ENCODE measurements at regions not wholly inside any gene's neighbourhood (a gene's known extent, or its start where the extent isn't known, plus 50 kb on each side); places are given as distances from the start of the nearest gene placed in this dataset.

DNA sequence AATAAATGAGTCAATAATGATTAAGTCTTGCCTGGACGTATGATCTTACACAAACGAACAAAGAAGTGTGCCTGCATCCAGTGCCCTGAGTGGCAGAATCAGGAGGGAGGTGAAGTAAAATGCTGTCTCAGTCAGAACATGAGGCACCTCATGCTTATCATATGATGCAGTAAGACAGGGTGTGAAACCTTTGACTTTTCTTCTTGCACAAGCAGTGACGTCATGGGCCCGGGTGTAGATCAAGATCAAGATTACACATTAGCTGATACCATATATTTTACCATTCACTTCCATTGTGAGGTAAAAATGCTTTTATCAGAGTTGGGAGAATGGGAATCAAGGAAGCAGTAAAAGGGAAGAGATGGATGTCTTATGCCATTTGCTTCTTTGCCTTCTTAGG is 291.6 kb upstream of the PLSCR5 start:
- no peak for DNase-seq

DNA sequence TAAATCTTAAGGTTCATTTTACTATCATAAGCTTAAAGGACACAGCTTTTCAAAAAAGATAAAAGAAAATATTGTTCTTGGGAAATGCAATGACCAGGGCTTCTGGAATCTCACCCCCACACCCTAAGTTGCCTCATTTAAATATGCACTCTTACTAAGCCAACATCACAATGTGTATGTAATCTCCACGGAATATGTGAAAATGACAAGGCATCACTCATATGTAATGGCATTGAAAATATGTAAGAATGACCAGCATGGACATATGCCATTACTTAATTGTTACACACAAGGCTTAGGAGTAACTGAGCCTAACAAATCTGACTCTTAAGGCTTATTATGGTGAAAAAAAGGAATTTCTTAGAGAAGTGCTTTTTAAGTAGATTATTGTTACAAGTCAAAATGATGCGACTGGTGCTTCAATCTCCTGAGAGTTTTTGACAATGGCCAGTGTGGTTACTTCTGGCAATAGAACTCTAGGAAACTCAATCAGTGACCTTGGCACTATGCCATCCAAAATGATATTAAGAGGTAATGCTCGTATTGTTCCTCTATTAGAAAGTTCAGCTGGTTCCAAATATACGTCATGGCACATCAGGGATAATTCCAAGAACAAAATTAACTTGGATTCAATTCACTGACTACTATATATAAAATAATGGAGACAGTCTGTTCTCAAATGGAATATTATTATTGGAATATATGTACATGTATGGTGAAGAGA is 290.0 kb upstream of the PLSCR5 start:
- no peak for DNase-seq

DNA sequence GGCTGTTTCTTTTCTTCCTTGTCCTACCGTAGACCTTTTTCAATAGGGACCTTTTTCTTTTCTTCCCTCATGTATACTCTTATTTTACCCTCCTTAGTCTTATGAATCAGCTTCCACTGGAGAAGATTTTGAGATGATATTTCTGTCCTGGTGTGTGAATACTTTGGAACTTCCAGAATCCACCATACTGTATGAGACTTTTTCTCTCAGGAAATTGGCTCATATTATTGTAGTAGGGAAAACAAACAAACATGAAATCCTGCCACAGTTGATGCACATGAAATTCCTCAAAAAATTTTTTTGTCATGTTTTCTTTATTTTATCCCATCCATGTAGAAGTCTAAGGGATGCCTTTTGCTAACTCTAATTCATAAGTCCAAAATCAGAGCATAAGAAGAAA is 289.3 kb upstream of the PLSCR5 start:
- DNase-seq: no peak

- DNase-seq: no peak
These were observed 286.9 kb upstream of the PLSCR5 start for GRCh38 chr3:146892041-146892440.

GRCh38 chr3:146889626-146890025 is 284.5 kb upstream of the PLSCR5 start:
- no peak for DNase-seq

DNA sequence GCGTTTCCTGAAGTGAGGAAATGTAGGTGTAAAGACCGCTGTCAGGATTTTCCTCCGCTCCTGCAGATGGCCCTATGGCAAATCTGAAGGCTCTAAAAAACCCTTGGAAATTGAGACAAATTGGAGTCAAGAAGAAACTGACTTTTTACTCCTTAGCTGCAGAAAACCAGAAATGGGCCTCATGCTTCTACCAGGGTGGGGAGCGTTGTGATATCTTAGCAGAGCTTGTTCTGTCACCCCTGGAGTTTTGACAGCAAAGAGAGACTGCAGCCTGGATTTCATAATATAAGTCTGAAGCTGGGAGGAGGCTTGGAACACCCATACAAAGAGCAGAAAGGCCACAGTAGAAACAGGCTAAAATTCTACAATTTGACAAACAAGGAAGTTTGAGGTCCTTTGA is 283.0 kb upstream of the PLSCR5 start:
- no peak for DNase-seq

DNA sequence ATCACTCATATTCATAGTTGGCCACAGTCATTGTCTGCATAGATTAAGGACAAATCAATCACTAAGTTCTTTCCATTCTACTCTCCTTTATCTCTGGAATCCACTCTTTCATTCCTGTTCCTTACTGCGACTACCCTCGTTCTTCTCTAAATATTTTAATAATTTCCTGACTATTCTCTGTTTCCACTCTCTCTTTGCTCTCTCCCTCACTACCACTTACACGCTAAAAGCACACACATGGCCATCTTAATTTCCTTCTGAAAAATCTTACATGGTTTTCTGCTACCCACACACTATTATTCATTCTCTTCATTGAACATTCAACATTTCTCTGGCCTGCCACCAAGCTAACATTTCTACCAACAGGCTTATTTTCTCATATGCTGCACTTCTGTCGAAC is 279.6 kb upstream of the PLSCR5 start:
- no peak for DNase-seq

DNA sequence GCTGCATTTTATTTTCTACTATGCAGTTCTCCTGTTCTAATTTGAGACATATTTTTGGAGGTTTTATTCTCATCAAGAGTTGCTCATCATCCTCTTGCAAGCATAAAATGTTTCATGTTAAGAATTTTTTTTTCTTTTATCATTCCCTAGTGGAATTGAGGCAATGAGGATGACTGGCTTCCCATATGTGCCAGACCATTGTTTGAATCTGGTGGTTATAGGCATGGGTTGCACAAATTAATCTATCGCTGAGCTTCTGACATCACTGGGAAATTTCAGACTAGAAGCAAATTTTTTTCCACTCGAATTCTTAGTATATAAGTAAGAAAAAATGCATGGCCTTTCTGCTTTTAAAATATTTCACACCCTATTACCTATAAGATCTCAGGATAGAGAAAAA is 279.1 kb upstream of the PLSCR5 start:
- no peak for DNase-seq

DNA sequence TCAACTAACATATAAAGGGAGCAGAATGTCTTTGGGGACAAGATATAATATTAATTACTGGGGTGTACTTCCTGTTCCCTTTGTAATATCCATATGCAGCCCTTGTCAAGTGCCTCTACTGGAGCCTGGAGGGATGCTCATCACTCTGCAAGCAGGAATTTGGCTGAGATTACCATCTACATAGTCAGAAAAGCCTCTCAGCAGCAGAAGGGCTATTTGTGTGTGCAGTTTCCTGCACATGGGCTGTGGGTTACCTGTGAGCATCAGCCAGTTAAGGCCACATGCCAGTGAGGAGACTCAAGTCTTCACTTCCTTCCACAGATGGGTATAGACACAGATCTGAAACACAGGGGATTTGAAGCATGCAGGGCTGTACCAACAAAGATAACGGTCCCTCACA is 278.1 kb upstream of the PLSCR5 start:
- DNase-seq: no peak

DNA sequence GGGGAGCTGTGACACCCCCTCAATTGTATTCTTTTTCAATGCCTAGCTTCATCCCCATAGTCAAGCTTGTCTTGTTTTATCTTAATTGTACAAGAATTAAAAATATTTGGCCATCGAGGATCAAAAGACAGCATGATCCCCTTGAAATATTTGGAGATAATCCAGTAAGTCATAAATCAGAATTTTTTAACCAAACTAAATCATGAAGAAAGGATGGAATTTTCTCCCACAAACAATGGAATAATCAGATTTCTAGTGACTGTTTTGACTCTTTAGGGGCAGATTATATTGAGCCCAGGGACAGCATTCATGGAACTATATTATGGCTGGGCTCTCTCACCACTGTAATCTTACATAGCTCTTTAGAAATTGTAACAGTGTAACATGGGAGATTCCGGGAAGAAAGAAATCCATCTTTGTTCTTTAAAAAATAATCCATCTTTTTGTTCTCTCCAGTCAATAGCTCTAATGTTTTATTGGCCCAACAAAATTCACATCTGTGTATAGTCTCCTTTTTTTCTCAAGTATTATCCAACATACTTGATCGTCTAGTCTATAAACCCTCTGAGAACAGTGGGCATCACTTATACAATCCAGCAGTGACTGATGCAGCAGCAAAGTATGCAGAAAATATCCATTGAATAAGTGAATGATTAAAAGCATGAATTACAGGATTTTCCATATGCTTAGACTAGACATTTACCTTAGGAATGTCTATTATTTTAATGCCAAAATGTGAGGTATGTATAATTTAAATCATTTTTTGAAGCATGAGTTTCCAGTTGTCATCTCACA is 277.0 kb upstream of the PLSCR5 start:
- DNase-seq: no peak

GRCh38 chr3:146881356-146881755 is 276.2 kb upstream of the PLSCR5 start:
- no peak for DNase-seq

DNA sequence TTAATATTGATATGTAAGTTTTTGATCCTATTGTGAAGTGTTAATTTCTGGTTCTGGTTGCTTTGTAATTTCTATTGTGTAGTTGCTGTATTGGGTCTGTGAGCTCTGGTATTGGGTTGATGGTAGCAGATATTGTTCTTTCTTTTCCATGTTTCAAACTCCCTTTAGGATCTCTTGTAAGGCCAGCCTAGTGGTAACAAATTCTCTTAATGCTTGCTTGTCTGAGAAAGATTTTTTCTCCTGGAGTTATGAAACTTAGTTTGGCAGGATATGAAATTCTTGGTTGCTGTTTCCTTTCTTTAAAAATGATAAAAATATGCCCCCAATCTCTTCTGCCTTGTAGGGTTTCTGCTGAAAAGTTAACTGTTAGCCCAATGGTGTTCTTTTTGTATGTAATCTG is 268.6 kb upstream of the PLSCR5 start:
- DNase-seq: no peak

DNA sequence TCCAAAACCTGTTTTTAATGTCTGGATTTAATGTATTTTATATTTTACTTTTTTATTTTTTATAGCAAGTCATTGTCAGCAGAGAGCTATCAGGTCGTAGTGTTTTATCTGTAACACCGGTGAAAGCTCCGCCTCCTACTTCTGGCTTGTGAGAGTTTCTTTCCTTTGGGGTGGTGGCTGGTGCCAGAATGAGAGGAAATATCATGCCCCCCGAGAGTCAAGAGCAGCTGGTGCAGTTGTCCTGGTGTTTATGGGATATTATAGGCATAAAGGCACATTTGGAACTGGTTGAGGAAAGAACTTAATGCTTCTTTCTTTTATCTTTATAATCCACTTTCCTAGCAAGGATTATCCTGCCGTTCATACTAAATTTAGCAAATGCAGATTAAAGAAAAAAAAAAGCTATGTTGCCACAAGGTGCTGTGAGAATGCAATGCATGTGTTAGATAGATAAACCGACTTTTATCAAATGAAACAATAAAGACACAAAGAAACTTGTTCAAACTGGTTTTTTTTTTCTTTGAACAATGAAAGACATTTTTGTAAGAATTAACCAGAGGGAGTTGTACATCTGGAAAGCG is 260.1 kb upstream of the PLSCR5 start:
- no peak for DNase-seq

GRCh38 chr3:146861262-146861661 is 256.1 kb upstream of the PLSCR5 start:
- DNase-seq: no peak

DNA sequence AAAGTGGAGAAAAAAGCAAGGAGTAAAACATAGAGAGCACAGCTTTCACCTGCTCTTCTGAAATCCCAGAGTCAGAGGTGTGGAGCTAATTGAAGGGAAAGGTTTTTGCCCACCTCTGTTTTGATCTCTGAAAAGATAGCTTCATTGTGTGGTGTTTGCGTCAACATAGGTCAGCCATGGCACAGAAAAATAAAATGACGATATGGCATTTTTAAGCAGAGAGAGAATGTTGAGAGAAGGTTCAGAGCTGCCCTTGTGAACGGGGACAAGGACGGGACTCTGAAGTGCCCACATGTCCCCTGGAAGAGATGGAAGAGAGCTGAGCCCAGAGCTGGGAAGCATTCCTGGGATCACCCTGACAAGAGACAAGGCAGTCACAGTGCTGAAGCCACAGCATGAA is 249.4 kb upstream of the PLSCR5 start:
- no peak for DNase-seq

- DNase-seq: no peak
These were observed 246.5 kb upstream of the PLSCR5 start for GRCh38 chr3:146851665-146852064.

DNA sequence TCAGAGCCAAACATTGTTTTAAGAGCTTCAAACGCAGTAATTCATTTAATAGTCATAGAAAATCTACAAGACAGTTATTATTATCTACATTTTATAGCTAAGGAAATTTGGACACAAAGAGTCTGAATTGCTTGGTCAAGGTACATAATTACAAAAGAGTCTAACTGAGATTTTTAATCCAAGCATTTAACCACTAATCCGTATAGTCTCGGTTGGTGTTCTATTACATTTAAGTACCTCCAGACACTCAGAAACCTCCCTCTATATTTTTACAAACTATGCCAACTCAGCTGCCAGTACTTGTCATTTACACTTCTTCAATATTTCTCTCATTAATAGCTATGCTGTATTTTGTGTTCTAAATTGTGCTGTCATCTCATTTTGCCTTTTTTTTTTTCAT is 240.2 kb upstream of the PLSCR5 start:
- DNase-seq: no peak

DNA sequence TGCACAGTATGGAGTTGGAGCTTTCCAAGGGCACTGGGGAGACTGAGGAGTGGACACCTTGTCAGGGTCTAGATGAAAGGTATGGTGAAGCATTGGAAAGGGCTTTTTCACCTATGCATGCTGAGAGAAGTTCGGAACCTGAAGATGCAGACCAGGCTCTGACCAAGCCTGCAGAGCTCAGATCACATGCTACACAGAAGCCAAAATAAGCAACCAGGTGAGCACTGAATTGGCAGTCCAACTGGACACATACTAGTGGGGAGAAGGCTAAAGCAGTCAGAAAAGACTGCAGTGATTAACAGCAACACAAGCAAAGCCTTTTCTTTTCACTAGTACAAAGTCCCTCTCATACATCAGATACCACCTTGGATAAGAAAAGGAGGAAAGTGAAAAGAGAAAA is 238.3 kb upstream of the PLSCR5 start:
- DNase-seq: no peak

GRCh38 chr3:146839727-146840375 is 234.7 kb upstream of the PLSCR5 start:
- no peak for DNase-seq

GRCh38 chr3:146838221-146838620 is 233.1 kb upstream of the PLSCR5 start:
- no peak for DNase-seq

- DNase-seq: no peak
These were observed 229.8 kb upstream of the PLSCR5 start for GRCh38 chr3:146834917-146835316.

GRCh38 chr3:146832857-146833458 is 227.8 kb upstream of the PLSCR5 start:
- DNase-seq: no peak

- DNase-seq: no peak
These were observed 226.5 kb upstream of the PLSCR5 start for GRCh38 chr3:146831659-146832058.
